22Rv1 (cell line): ENCODE measurements at regions not wholly inside any gene's neighbourhood (a gene's known extent, or its start where the extent isn't known, plus 50 kb on each side); places are given as distances from the start of the nearest gene placed in this dataset.

Experiments
- CTCF ChIP-seq: fragments of 450-650 bp; IDR thresholded peaks from 2 replicates; pipeline ENCODE4 v1.5.1; 2017; ENCODE audit warnings: mild to moderate bottlenecking
- ZFX ChIP-seq: fragments of 450-650 bp; IDR thresholded peaks from 2 replicates; pipeline ENCODE4 v1.6.1; 2017; ENCODE audit warnings: antibody characterized with exemption, borderline replicate concordance

- TF ChIP-seq CTCF (no peak), ZFX (no peak)
Measured at GRCh38 chr16:9434659-9435058, 343.2 kb downstream of the HAPSTR1 start.
